NCI-H2107 treated with DMSO at 0.1 percent for 48 hours (cell line): ENCODE measurements at regions not wholly inside any gene's neighbourhood (a gene's known extent, or its start where the extent isn't known, plus 50 kb on each side); places are given as distances from the start of the nearest gene placed in this dataset.
"Not testable (repeated sequence)": the region's sequence is repeated elsewhere in the genome, so short reads cannot be mapped to it uniquely, and the experiment has no call there.

Experiments used
- DNase-seq: peaks from one replicate; lab custom pipeline; 2025; ENCODE audit not compliant: unreplicated experiment; lab: John Stamatoyannopoulos, UW

DNA sequence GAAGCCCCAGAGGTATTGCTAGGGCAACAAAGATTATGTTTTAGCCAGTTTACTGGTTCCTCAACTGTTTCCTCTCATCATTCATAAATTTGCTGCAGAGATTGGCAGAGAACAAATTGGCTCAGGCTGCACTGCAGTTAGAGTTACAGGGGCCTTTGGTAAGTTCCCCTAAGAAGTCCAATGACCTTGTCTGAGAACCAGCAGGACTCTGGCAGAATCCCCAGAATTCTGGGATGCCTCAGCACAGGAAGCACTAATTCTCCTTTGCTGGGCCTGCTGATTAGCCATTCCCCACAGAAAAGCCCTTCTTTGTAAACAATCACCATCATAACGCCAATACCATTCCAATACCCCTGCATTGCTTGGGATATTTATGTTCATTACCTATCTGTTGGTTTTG is 151.3 kb downstream of the USP46 start:
- no peak for DNase-seq

DNA sequence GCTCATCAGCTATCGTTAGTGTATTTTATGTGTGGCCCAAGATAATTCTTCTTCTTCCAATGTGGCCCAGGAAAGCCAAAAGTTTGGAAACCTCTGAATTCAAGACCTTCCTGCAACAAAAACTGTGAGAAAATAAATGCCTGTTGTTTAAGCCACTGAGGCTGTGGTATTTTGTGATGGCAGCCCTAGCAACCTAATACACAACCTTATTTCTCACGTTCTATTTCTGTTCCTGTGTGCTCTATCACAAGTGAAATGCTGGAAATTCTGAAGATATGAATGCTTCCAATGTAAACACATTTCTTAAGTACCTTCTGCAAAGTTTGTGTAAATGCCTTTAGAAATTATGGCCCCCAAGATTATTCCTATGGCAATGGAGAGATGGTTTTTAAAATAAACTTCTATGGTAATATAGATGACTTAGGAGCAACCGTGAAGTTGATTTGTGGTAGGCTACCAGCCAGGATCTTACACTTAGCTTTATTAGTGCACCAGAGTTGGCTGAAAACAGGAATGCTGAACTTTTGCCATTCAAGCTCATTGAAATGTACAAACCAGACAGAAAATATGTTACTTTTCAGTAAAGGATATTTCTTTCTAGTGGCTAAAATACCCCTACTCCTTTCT is 148.0 kb downstream of the USP46 start:
- no peak for DNase-seq

DNA sequence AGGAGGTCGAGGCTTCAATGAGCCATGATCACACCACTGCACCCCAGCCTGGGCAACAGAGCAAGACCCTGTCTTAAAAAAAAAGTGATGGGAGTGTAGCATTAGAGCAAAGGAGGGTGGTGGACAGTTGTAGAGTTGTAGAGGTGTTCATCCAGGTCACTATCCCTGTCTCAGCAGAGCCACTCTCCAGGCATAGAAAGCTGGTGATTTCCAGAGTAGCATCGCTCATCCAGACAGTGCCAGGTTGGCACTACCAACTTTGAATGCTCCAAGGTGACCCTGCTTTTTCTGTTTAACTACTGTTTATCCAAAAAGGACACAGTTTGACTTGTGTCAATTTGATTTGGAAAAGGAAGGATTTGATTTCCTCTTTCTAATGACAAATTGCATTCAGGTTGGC is 147.3 kb downstream of the USP46 start:
- no peak for DNase-seq

DNA sequence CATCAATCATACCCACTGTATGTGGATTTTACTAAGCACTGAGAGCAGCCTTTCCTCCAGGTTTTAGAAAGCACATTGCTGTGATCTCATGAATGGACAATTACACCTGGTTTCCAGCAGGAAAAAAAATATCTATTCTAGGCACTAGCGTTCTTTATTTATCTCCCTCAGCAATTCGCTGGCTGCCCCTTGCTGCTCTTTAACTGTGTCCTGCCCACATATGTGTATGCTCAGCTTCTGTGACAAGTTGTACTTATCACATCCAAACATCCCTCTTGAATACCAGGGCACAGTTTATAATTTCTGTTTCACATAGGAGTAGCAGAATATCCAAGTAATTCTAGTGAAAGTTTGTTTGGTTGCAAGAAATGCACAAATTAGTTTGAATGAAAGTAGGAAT is 146.8 kb downstream of the USP46 start:
- no peak for DNase-seq

DNA sequence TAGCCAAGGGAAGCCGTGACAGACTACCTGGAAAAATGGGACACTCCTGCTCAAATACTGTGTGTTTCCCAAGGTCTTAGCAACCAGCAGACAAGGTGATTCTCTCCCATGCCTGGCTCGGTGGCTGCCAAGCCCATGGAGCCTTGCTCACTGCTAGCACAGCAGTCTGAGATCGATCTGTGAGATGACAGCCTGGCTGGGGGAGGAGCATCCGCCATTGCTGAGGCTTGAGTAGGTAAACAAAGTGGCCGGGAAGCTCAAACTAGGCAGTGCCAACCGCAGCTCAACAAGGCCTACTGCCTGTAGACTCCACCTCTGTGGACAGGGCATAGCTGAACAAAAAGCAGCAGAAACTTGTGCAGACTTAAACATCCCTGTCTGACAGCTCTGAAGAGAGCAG is 137.0 kb downstream of the USP46 start:
- DNase-seq = not testable (repeated sequence)

DNA sequence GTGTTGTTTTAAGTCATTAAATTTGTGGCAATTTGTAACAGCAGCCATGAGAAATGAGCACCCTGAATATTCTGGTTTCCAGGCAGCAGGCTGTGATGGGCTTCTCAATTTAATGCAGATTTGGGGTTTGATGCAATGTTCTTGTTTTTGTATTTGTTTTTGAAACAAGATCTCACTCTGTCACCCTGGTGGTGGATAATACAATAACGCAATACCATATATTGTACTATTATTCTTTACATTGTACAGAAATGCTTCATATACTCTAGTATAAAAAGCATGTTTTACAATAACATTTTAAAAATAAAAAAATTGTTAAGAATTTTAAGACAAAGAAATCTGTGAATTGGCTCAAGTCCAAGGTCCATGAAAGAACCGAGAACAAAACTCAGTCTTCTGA is 129.1 kb downstream of the USP46 start:
- DNase-seq = no peak

DNA sequence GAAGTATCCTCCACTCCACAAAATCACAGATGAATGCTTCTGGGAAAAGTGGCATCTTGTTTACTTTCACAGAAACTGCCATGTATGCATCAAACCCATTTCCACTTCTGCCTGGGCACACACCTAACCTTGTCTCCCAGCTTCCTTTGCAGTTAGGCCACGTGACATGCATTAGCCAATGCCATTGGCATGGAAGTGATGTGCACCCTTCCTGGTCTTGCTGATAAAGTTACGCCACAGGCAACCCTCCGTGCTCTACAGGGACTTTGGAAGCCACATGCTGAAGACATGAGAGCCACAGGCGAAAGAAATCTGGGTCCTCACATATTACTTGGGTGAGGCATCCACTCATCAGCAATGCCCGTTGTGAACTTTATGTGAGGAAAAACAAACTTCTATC is 123.3 kb downstream of the USP46 start:
- no peak for DNase-seq
